Neural cell (in vitro differentiated cells): ENCODE measurements at regions not wholly inside any gene's neighbourhood (a gene's known extent, or its start where the extent isn't known, plus 50 kb on each side); places are given as distances from the start of the nearest gene placed in this dataset.

Source experiments
- H2AFZ ChIP-seq: fragments of 200-600, 300-800 bp; sonication (generic), shearing (Covaris generic); 2 replicates; pipeline ENCODE4 v1.6.0; 2014; ENCODE audit warnings: low read depth, mild to moderate bottlenecking, antibody characterized with exemption, low read length, moderate library complexity
- H3F3A ChIP-seq: fragments of 200-600 bp; shearing (Covaris generic); 2 replicates; pipeline ENCODE4 v1.6.1; 2016; ENCODE audit warnings: mild to moderate bottlenecking, moderate library complexity, mixed read lengths, antibody characterized with exemption, low read length; ENCODE audit not compliant: insufficient read depth, poor library complexity, severe bottlenecking
- H3K27ac ChIP-seq: fragments of 200-600, 300-800 bp; sonication (generic), shearing (Covaris generic); 2 replicates; pipeline ENCODE4 v1.5.1; 2014; ENCODE audit warnings: mild to moderate bottlenecking, low read length, moderate library complexity
- H3K27me3 ChIP-seq: fragments of 300-800, 200-600 bp; sonication (generic), shearing (Covaris generic); 2 replicates; pipeline ENCODE4 v1.6.0; 2014; ENCODE audit warnings: mild to moderate bottlenecking, low read depth, low read length, moderate library complexity; ENCODE audit not compliant: insufficient read depth
- H3K36me3 ChIP-seq: fragments of 300-800, 200-600 bp; sonication (generic), shearing (Covaris generic); 2 replicates; pipeline ENCODE4 v1.5.1; 2014; ENCODE audit warnings: mild to moderate bottlenecking, antibody characterized with exemption, low read length, moderate library complexity; ENCODE audit not compliant: insufficient read depth
- H3K4me2 ChIP-seq: fragments of 300-800, 200-600 bp; sonication (generic), shearing (Covaris generic); 2 replicates; pipeline ENCODE4 v1.6.0; 2014; ENCODE audit warnings: mild to moderate bottlenecking, low read length
- H3K4me3 ChIP-seq: fragments of 300-800, 200-600 bp; sonication (generic), shearing (Covaris generic); 2 replicates; pipeline ENCODE4 v1.5.1; 2014; ENCODE audit warnings: mild to moderate bottlenecking, low read length, moderate library complexity
- H3K79me2 ChIP-seq: fragments of 200-600 bp; shearing (Covaris generic); replicated peaks from 2 replicates; pipeline ENCODE4 v1.6.0; 2014; ENCODE audit warnings: mild to moderate bottlenecking, low read length, moderate library complexity; ENCODE audit not compliant: insufficient read depth
- H3K9ac ChIP-seq: fragments of 300-800, 200-600 bp; sonication (generic), shearing (Covaris generic); 2 replicates; pipeline ENCODE4 v1.6.1; 2016; ENCODE audit warnings: mild to moderate bottlenecking, low read length, mixed read lengths
- H3K9me2 ChIP-seq: fragments of 200-600 bp; shearing (Covaris generic); 2 replicates; pipeline ENCODE4 v1.6.1; 2016; ENCODE audit warnings: mild to moderate bottlenecking, low read length, mixed read lengths; ENCODE audit not compliant: insufficient read depth
- H3K9me3 ChIP-seq: fragments of 200-600, 300-800 bp; sonication (generic), shearing (Covaris generic); 2 replicates; pipeline ENCODE4 v1.6.1; 2016; ENCODE audit warnings: mild to moderate bottlenecking, mixed run types, low read length, moderate library complexity, mixed read lengths
- H4K20me1 ChIP-seq: fragments of 200-600 bp; shearing (Covaris generic); 2 replicates; pipeline ENCODE4 v1.6.1; 2016; ENCODE audit warnings: mild to moderate bottlenecking, mixed run types; ENCODE audit not compliant: insufficient read depth
- CTCF ChIP-seq: fragments of 450-650 bp; IDR thresholded peaks from 2 replicates; pipeline ENCODE4 v1.5.1; 2014; ENCODE audit warnings: antibody characterized with exemption, mild to moderate bottlenecking, moderate library complexity; ENCODE audit not compliant: poor library complexity, severe bottlenecking
- EP300 ChIP-seq: fragments of 450-650 bp; conservative IDR thresholded peaks from 2 replicates; pipeline ENCODE4 v1.6.1; 2014; ENCODE audit warnings: antibody characterized with exemption, mild to moderate bottlenecking, moderate library complexity; ENCODE audit not compliant: poor library complexity, severe bottlenecking
- EZH2 ChIP-seq: fragments of 200-600, 300-800 bp; shearing (Covaris generic), sonication (generic); IDR thresholded peaks from 2 replicates; pipeline ENCODE4 v1.6.1; 2014; ENCODE audit warnings: antibody characterized with exemption, low read length, borderline replicate concordance, mild to moderate bottlenecking; ENCODE audit not compliant: insufficient read depth, poor library complexity, severe bottlenecking
- MXI1 ChIP-seq: fragments of 450-650 bp; conservative IDR thresholded peaks from 2 replicates; pipeline ENCODE4 v1.6.1; 2014; ENCODE audit warnings: antibody characterized with exemption, mild to moderate bottlenecking; ENCODE audit not compliant: poor library complexity, severe bottlenecking
- POLR2AphosphoS5 ChIP-seq: IDR thresholded peaks from 2 replicates; pipeline ENCODE4 v1.6.1; 2012
- RAD21 ChIP-seq: fragments of 450-650 bp; conservative IDR thresholded peaks from 2 replicates; pipeline ENCODE4 v1.6.1; 2014; ENCODE audit warnings: antibody characterized with exemption, mild to moderate bottlenecking, moderate library complexity
- REST ChIP-seq: IDR thresholded peaks from 2 replicates; pipeline ENCODE4 v1.6.1; 2012; ENCODE audit warnings: borderline replicate concordance
- SMC3 ChIP-seq: fragments of 450-650 bp; conservative IDR thresholded peaks from 2 replicates; pipeline ENCODE4 v1.6.1; 2014; ENCODE audit warnings: antibody characterized with exemption, mild to moderate bottlenecking, moderate library complexity; ENCODE audit not compliant: poor library complexity
- TAF1 ChIP-seq: IDR thresholded peaks from 2 replicates; pipeline ENCODE4 v1.6.1; 2012; ENCODE audit warnings: low read depth

- Histone ChIP-seq H3F3A (no peaks in the 10 kb centered on the region), H3K4me3 (no peak overlapping the region), H3K9me3 (no peaks in the 10 kb centered on the region), H3K79me2 (no peaks in the 10 kb centered on the region), H3K27ac (no peak overlapping the region), H3K4me2 (no peak overlapping the region), H3K9ac (no peak overlapping the region), H2AFZ (no peak overlapping the region), H3K36me3 (no peaks in the 10 kb centered on the region), H3K9me2 (no peaks in the 10 kb centered on the region), H4K20me1 (no peaks in the 10 kb centered on the region), H3K27me3 (no peaks in the 10 kb centered on the region)
- TF ChIP-seq EZH2 (no peak), CTCF (no peak), REST (no peak), MXI1 (no peak), SMC3 (no peak), EP300 (no peak), RAD21 (no peak), TAF1 (no peak), POLR2AphosphoS5 (no peak)
These were observed 1225.7 kb downstream of the JRKL start for GRCh38 chr11:97615546-97615945.

GRCh38 chr11:97617031-97617430, 1227.2 kb downstream of the JRKL start:
- Histone ChIP-seq H2AFZ (no peak overlapping the region), H3K9ac (no peak overlapping the region), H3K27ac (no peak overlapping the region), H3K27me3 (no peaks in the 10 kb centered on the region), H3K79me2 (no peaks in the 10 kb centered on the region), H3K9me2 (no peaks in the 10 kb centered on the region), H3K36me3 (no peaks in the 10 kb centered on the region), H3K4me2 (no peak overlapping the region), H3K4me3 (no peak overlapping the region), H3F3A (no peaks in the 10 kb centered on the region), H4K20me1 (no peaks in the 10 kb centered on the region), H3K9me3 (no peaks in the 10 kb centered on the region)
- TF ChIP-seq CTCF (no peak), MXI1 (no peak), RAD21 (no peak), TAF1 (no peak), SMC3 (no peak), EP300 (no peak), REST (no peak), POLR2AphosphoS5 (no peak), EZH2 (no peak)
